Mesothelial cell of epicardium (in vitro differentiated cells): ENCODE measurements at regions not wholly inside any gene's neighbourhood (a gene's known extent, or its start where the extent isn't known, plus 50 kb on each side); places are given as distances from the start of the nearest gene placed in this dataset.

Experiments used
- DNase-seq, 2 experiments: peaks; one replicate each; pipeline ENCODE4 v3.0.0; 2021; ENCODE audit warnings: low spot score in 2 of 2; ENCODE audit not compliant: unreplicated experiment in 2 of 2
- H3K27ac Mint-ChIP-seq: 2 replicates; pipeline ENCODE4 v1.8.0; 2021; ENCODE audit warnings: mixed read lengths
- H3K27me3 Mint-ChIP-seq: 2 replicates; pipeline ENCODE4 v1.8.0; 2021; ENCODE audit warnings: low read depth, mixed read lengths
- H3K36me3 Mint-ChIP-seq: 2 replicates; pipeline ENCODE4 v1.8.0; 2021; ENCODE audit warnings: mixed read lengths
- H3K4me1 Mint-ChIP-seq: 2 replicates; pipeline ENCODE4 v1.8.0; 2021; ENCODE audit warnings: mixed read lengths
- H3K4me3 Mint-ChIP-seq: 2 replicates; pipeline ENCODE4 v1.8.0; 2021; ENCODE audit warnings: mild to moderate bottlenecking, moderate library complexity, mixed read lengths
- H3K9me3 Mint-ChIP-seq: 2 replicates; pipeline ENCODE4 v1.8.0; 2021; ENCODE audit warnings: mixed read lengths
- CTCF ChIP-seq: fragments of 200-600 bp; sonication (generic); IDR thresholded peaks from one replicate; pipeline ENCODE4 v1.5.0; 2021; ENCODE audit warnings: antibody characterized with exemption; ENCODE audit not compliant: unreplicated experiment

DNA sequence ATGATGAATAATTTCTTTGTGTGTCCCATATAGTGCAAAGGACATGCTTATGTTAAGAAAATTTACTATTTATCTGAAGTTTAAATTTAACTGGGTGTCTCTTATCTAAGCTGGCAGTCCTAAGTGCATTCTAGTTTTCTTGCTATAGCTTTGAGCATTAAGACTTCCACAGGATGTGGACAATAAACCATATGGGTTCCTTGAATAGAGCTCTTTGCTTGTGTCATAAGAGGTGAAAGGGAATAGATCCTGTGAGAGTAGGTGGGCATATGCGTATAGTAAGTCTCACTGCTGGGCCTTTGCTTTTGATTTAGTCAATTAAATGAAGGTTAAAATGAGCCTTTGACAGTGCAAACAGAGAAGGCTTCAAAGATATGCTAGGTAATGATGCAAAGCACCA is 223.4 kb upstream of the GYPA start:
- TF ChIP-seq CTCF, result no peak
- Mint-ChIP-seq H3K27ac (no peak overlapping the region), H3K4me3 (no peak overlapping the region), H3K4me1 (peaks cover 8% of the 10 kb centered on the region), H3K36me3 (no peaks in the 10 kb centered on the region), H3K9me3 (no peaks in the 10 kb centered on the region), H3K27me3 (peaks cover 20% of the 10 kb centered on the region)
- no peak for DNase-seq

DNA sequence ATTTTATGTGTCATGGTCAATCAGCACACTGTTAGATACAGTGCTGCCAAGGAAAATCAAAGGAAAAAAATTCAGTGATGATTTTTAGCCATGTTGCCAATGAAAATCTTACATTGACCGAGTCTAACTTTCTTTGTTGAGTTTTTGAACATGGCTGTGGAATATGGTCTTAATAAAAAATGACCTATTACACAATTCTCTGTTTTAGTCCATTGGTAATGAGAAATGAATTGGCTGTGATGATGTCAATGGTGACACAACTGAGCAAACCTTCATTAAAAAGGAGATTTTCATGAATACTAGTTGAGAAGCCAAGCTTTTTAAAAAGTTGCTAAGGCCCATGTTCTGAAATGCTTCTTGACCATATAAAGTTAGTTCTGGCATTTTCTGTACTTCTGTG is 225.9 kb upstream of the GYPA start:
- Mint-ChIP-seq H3K36me3 (no peaks in the 10 kb centered on the region), H3K4me3 (no peak overlapping the region), H3K27me3 (peaks cover 6% of the 10 kb centered on the region), H3K9me3 (no peaks in the 10 kb centered on the region), H3K4me1 (peaks cover 3% of the 10 kb centered on the region), H3K27ac (no peak overlapping the region)
- no peak for TF ChIP-seq CTCF
- no peak for DNase-seq

DNA sequence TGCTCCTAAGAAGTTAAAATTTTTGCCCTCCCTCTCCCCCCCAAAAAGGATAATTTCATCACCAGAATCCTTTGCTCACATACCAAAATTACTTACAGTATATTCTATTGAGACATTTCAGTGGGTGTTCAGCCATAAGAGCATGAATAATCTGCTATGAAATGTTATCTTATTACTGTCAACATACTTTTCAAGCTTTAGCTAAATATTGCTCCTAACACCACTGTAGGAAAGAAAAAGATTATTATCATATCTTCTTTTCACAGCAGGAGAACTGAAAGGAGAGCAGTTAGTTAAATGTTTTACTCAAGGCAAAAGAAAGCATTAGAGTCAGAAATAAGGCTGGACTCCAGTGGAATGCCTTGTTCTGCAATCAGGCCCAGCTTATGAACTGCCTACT is 231.0 kb upstream of the GYPA start:
- no peaks in the 10 kb centered on the region for H3K27me3 Mint-ChIP-seq
- no peak overlapping the region for H3K4me3 Mint-ChIP-seq
- TF ChIP-seq CTCF, result no peak
- peaks cover 38% of the 10 kb centered on the region for H3K4me1 Mint-ChIP-seq
- H3K9me3 Mint-ChIP-seq, result no peaks in the 10 kb centered on the region
- H3K27ac Mint-ChIP-seq, result peak overlapping the region; percentile 14
- DNase-seq, result no peak
- no peaks in the 10 kb centered on the region for H3K36me3 Mint-ChIP-seq

DNA sequence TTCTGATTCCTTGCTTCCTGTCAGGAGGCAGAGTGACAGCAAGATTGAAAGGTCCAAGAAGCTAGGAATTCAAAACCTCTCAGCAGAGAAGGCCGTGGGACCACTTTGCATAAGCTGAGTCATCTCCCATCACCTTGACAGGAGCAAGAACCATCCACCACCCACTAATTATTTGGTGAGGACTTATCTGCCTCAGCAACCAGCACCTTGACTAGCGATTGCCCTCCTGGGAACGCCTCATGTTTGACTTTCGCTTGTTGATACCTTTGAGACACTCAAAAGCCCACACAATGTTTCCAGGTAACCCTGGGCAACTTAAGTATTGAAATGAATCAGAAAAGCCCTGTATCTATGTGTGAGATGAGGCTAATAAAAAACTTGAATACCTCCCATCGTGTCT is 233.5 kb upstream of the GYPA start:
- Mint-ChIP-seq H3K9me3 (no peaks in the 10 kb centered on the region), H3K27me3 (no peaks in the 10 kb centered on the region), H3K27ac (no peak overlapping the region), H3K4me1 (peaks cover 54% of the 10 kb centered on the region), H3K4me3 (no peak overlapping the region), H3K36me3 (no peaks in the 10 kb centered on the region)
- no peak for TF ChIP-seq CTCF
- no peak for DNase-seq

- peak overlapping the region; percentile 88 for H3K27ac Mint-ChIP-seq
- H3K36me3 Mint-ChIP-seq, result no peaks in the 10 kb centered on the region
- H3K27me3 Mint-ChIP-seq, result no peaks in the 10 kb centered on the region
- H3K9me3 Mint-ChIP-seq, result no peaks in the 10 kb centered on the region
- DNase-seq, result no peak
- no peak overlapping the region for H3K4me3 Mint-ChIP-seq
- peaks cover 50% of the 10 kb centered on the region for H3K4me1 Mint-ChIP-seq
- TF ChIP-seq CTCF, result no peak
Observed at GRCh38 chr4:144376866-144377265, 236.3 kb upstream of the GYPA start.

DNA sequence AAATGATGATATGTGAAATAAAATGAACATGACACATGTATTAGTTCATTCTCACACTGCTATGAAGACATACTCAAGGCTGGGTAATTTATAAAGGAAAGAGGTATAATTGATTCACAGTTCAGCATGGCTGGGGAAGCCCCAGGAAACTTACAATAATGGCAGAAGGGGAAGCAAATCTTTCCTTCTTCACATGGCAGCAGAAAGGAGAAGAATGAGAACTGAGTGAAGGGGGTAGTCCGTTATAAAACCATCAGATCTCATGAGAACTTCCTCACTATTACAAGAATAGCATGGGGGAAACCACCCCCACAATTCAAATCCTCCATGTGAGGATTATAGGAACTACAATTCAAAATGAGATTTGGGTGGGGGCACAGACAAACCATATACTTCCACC is 243.9 kb upstream of the GYPA start:
- no peak overlapping the region for H3K27ac Mint-ChIP-seq
- H3K36me3 Mint-ChIP-seq, result peaks cover 13% of the 10 kb centered on the region
- peaks cover 26% of the 10 kb centered on the region for H3K9me3 Mint-ChIP-seq
- no peak overlapping the region for H3K4me3 Mint-ChIP-seq
- DNase-seq, result no peak
- H3K27me3 Mint-ChIP-seq, result no peaks in the 10 kb centered on the region
- no peak for TF ChIP-seq CTCF
- H3K4me1 Mint-ChIP-seq, result peaks cover 8% of the 10 kb centered on the region
